GM23338 (cell line): ENCODE measurements at regions not wholly inside any gene's neighbourhood (a gene's known extent, or its start where the extent isn't known, plus 50 kb on each side); places are given as distances from the start of the nearest gene placed in this dataset.

Experiments used
- ATAC-seq: fragments of 200-7000 bp; cut with Tn5 transposase; 3 replicates; pipeline ENCODE4 v1.9.1; 2020
- DNase-seq: peaks from one replicate; pipeline ENCODE4 v3.0.0-alpha.2; 2015; ENCODE audit warnings: low spot score
- H2AFZ ChIP-seq: fragments of 200-600 bp; sonication (generic); 2 replicates; pipeline ENCODE4 v1.8.0; 2016; ENCODE audit warnings: antibody characterized with exemption, mild to moderate bottlenecking, moderate library complexity
- H3F3A ChIP-seq: fragments of 200-600 bp; sonication (generic); replicated peaks from 2 replicates; pipeline ENCODE4 v1.8.0; 2017; ENCODE audit warnings: antibody characterized with exemption, mixed run types, low read depth
- H3K27ac ChIP-seq: fragments of 200-600 bp; sonication (generic); 2 replicates; pipeline ENCODE4 v1.6.1; 2016; ENCODE audit warnings: low read depth
- H3K27me3 ChIP-seq: fragments of 200-600 bp; sonication (generic); 2 replicates; pipeline ENCODE4 v1.8.0; 2016; ENCODE audit warnings: mild to moderate bottlenecking, mixed run types, moderate library complexity; ENCODE audit not compliant: insufficient read depth
- H3K36me3 ChIP-seq: fragments of 200-600 bp; sonication (generic); 2 replicates; pipeline ENCODE4 v1.8.0; 2016; ENCODE audit warnings: mild to moderate bottlenecking; ENCODE audit not compliant: insufficient read depth
- H3K4me1 ChIP-seq: fragments of 200-600 bp; sonication (generic); 2 replicates; pipeline ENCODE4 v1.8.0; 2016; ENCODE audit warnings: mild to moderate bottlenecking, moderate library complexity; ENCODE audit not compliant: insufficient read depth
- H3K4me2 ChIP-seq: fragments of 200-600 bp; sonication (generic); 2 replicates; pipeline ENCODE4 v1.7.1; 2017; ENCODE audit warnings: mixed run types
- H3K4me3 ChIP-seq: fragments of 200-600 bp; sonication (generic); 2 replicates; pipeline ENCODE4 v1.6.1; 2016; ENCODE audit warnings: mixed run types
- H3K79me2 ChIP-seq: fragments of 200-600 bp; sonication (generic); replicated peaks from 2 replicates; pipeline ENCODE4 v1.8.0; 2017; ENCODE audit warnings: mild to moderate bottlenecking; ENCODE audit not compliant: insufficient read depth
- H3K9me2 ChIP-seq: fragments of 200-600 bp; sonication (generic); 2 replicates; pipeline ENCODE4 v1.8.0; 2017; ENCODE audit not compliant: insufficient read depth
- H4K20me1 ChIP-seq: fragments of 200-600 bp; sonication (generic); replicated peaks from 2 replicates; pipeline ENCODE4 v1.8.0; 2017; ENCODE audit warnings: mild to moderate bottlenecking; ENCODE audit not compliant: insufficient read depth
- H3K27ac Mint-ChIP-seq: 2 replicates; pipeline ENCODE4 v1.8.0; 2020; ENCODE audit warnings: inconsistent platforms, mild to moderate bottlenecking, moderate library complexity, mixed read lengths
- H3K27me3 Mint-ChIP-seq: 3 replicates; pipeline ENCODE4 v1.8.0; 2022; ENCODE audit warnings: low read depth, mild to moderate bottlenecking, moderate library complexity, mixed read lengths, inconsistent platforms; ENCODE audit not compliant: insufficient read depth, poor library complexity
- H3K36me3 Mint-ChIP-seq: 3 replicates; pipeline ENCODE4 v1.8.0; 2021; ENCODE audit warnings: low read depth, mild to moderate bottlenecking, inconsistent platforms, moderate library complexity, mixed read lengths
- H3K4me1 Mint-ChIP-seq: 3 replicates; pipeline ENCODE4 v1.8.0; 2020; ENCODE audit warnings: mild to moderate bottlenecking, inconsistent platforms, mixed read lengths
- H3K4me3 Mint-ChIP-seq: 3 replicates; pipeline ENCODE4 v1.8.0; 2021; ENCODE audit warnings: moderate library complexity, mild to moderate bottlenecking, inconsistent platforms, mixed read lengths
- H3K9me3 Mint-ChIP-seq: 3 replicates; pipeline ENCODE4 v1.8.0; 2020; ENCODE audit warnings: moderate library complexity, mild to moderate bottlenecking, inconsistent platforms, mixed read lengths
- CREB1 ChIP-seq: fragments of 250-450 bp; sonication (Bioruptor Pico); IDR thresholded peaks from 2 replicates; pipeline ENCODE4 v1.5.0; 2020; ENCODE audit warnings: low read depth, mild to moderate bottlenecking, moderate library complexity
- EZH2 ChIP-seq: fragments of 200-600 bp; sonication (generic); IDR thresholded peaks from one replicate; pipeline ENCODE4 v1.8.0; 2017; ENCODE audit warnings: antibody characterized with exemption, mild to moderate bottlenecking, low read depth; ENCODE audit not compliant: unreplicated experiment
- JUNB ChIP-seq: IDR thresholded peaks from one replicate; pipeline ENCODE4 v1.6.1; 2016; ENCODE audit warnings: antibody characterized with exemption; ENCODE audit not compliant: unreplicated experiment
- NANOG ChIP-seq: IDR thresholded peaks from 2 replicates; pipeline ENCODE4 v1.6.1; 2016; ENCODE audit warnings: antibody characterized with exemption, borderline replicate concordance
- STAT1 ChIP-seq: IDR thresholded peaks from one replicate; pipeline ENCODE4 v1.6.1; 2016; ENCODE audit warnings: antibody characterized with exemption; ENCODE audit not compliant: unreplicated experiment
- ZNF114 ChIP-seq: fragments of 250-450 bp; sonication (Bioruptor Pico); IDR thresholded peaks from 2 replicates; pipeline ENCODE4 v1.5.0; 2020; ENCODE audit warnings: mild to moderate bottlenecking, moderate library complexity
- TF ChIP-seq, protein P1 (sequence below): fragments of 250-450 bp; sonication (Bioruptor Pico); IDR thresholded peaks from 2 replicates; pipeline ENCODE4 v1.5.0; 2020; ENCODE audit warnings: mild to moderate bottlenecking, moderate library complexity
- TF ChIP-seq, protein P2 (sequence below): IDR thresholded peaks from one replicate; pipeline ENCODE4 v1.6.1; 2018; ENCODE audit warnings: antibody characterized with exemption; ENCODE audit not compliant: unreplicated experiment
- TF ChIP-seq, protein P3 (sequence below), 2 experiments: fragments of 200-600 bp in 1 of 2; sonication (generic) in 1 of 2; conservative IDR thresholded peaks; 2 replicates each; pipeline versions ENCODE4 v1.5.1 to v1.6.1; 2016 to 2017; ENCODE audit warnings: antibody characterized with exemption in 2 of 2, low read depth in 2 of 2, mild to moderate bottlenecking in 2 of 2, moderate library complexity in 1 of 2

DNA sequence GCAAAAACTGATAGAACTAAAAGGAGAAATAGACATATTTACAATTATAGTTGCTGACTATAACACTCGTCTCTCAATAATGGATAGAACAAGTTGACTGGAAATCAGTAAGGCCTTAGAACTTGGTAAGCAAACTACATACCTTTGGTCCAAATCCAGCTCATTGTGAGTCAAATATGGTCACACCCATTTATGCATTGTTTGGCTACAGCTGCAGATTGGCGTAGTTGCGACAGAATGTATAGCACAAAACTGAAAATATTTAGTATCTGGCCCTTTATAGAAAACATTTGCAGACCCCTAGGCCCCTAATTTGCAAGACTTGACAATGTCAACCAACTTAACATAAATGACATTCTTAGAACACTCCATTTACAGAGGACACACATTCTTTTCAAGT, 103.6 kb upstream of the EGR2 start (continued):
- TF ChIP-seq, protein P1, sequence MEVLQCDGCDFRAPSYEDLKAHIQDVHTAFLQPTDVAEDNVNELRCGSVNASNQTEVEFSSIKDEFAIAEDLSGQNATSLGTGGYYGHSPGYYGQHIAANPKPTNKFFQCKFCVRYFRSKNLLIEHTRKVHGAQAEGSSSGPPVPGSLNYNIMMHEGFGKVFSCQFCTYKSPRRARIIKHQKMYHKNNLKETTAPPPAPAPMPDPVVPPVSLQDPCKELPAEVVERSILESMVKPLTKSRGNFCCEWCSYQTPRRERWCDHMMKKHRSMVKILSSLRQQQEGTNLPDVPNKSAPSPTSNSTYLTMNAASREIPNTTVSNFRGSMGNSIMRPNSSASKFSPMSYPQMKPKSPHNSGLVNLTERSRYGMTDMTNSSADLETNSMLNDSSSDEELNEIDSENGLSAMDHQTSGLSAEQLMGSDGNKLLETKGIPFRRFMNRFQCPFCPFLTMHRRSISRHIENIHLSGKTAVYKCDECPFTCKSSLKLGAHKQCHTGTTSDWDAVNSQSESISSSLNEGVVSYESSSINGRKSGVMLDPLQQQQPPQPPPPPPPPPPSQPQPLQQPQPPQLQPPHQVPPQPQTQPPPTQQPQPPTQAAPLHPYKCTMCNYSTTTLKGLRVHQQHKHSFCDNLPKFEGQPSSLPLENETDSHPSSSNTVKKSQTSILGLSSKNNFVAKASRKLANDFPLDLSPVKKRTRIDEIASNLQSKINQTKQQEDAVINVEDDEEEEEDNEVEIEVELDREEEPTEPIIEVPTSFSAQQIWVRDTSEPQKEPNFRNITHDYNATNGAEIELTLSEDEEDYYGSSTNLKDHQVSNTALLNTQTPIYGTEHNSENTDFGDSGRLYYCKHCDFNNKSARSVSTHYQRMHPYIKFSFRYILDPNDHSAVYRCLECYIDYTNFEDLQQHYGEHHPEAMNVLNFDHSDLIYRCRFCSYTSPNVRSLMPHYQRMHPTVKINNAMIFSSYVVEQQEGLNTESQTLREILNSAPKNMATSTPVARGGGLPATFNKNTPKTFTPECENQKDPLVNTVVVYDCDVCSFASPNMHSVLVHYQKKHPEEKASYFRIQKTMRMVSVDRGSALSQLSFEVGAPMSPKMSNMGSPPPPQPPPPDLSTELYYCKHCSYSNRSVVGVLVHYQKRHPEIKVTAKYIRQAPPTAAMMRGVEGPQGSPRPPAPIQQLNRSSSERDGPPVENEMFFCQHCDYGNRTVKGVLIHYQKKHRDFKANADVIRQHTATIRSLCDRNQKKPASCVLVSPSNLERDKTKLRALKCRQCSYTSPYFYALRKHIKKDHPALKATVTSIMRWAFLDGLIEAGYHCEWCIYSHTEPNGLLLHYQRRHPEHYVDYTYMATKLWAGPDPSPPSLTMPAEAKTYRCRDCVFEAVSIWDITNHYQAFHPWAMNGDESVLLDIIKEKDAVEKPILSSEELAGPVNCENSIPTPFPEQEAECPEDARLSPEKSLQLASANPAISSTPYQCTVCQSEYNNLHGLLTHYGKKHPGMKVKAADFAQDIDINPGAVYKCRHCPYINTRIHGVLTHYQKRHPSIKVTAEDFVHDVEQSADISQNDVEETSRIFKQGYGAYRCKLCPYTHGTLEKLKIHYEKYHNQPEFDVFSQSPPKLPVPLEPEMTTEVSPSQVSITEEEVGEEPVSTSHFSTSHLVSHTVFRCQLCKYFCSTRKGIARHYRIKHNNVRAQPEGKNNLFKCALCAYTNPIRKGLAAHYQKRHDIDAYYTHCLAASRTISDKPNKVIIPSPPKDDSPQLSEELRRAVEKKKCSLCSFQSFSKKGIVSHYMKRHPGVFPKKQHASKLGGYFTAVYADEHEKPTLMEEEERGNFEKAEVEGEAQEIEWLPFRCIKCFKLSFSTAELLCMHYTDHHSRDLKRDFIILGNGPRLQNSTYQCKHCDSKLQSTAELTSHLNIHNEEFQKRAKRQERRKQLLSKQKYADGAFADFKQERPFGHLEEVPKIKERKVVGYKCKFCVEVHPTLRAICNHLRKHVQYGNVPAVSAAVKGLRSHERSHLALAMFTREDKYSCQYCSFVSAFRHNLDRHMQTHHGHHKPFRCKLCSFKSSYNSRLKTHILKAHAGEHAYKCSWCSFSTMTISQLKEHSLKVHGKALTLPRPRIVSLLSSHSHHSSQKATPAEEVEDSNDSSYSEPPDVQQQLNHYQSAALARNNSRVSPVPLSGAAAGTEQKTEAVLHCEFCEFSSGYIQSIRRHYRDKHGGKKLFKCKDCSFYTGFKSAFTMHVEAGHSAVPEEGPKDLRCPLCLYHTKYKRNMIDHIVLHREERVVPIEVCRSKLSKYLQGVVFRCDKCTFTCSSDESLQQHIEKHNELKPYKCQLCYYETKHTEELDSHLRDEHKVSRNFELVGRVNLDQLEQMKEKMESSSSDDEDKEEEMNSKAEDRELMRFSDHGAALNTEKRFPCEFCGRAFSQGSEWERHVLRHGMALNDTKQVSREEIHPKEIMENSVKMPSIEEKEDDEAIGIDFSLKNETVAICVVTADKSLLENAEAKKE: no peak
- TF ChIP-seq EZH2: no peak
- no peak for TF ChIP-seq ZNF114 (CRISPR knock-in tag)
- no peak for TF ChIP-seq STAT1

DNA sequence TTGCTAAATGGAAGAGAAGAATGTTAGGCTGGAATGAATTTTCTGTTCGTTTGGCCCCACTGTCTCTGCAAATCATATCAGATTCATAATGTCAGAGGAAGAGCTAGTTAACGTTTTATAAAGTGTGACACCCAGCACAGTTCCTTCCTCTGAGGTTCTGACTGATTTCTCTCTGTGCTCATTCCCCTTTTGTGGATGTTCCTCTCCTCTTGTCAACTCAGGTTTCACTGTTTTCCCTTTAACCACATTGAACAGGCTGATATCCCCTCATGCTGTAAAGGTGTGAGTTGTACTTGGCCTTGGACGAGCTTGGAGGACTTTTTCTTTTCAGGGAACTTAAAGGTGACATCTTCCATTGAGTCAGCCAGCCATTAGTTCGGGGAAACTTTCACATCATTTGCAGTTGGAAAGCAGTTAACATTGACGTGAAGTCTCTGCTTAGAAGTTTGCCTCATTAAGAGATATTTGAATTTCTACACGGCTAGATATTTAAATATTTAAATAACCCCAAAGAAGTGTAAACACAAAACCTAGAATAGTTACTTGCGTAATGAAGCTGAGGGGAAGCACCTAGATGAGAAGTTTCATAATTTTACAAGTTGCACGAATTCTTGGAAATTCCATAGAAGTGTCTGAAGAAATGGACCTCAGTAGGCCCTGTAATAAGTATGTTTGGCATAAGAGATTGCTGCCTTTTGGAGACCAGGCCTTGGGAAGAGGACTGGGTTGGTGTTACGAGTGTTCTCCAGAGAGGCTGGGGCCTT, 101.5 kb upstream of the EGR2 start:
- Mint-ChIP-seq H3K9me3 (no peaks in the 10 kb centered on the region; the same call in 2 of the 3 replicates), H3K4me3 (no peak overlapping the region), H3K4me1 (peaks cover 3% of the 10 kb centered on the region; the same call in 2 of the 3 replicates), H3K36me3 (no peaks in the 10 kb centered on the region), H3K27ac (no peak overlapping the region), H3K27me3 (no peaks in the 10 kb centered on the region)
- no peak overlapping the region for H3K27ac ChIP-seq
- H3K4me1 ChIP-seq: peaks cover 16% of the 10 kb centered on the region
- peaks cover 14% of the 10 kb centered on the region for H3K9me2 ChIP-seq
- no peaks in the 10 kb centered on the region for H3K79me2 ChIP-seq
- DNase-seq (no peak), ATAC-seq (no peak)
- no peaks in the 10 kb centered on the region for H3K36me3 ChIP-seq
- no peaks in the 10 kb centered on the region for H3K27me3 ChIP-seq
- no peak overlapping the region for H3K4me3 ChIP-seq
- no peak overlapping the region for H3K4me2 ChIP-seq
- no peak overlapping the region; the same call in 1 of the 2 replicates for H2AFZ ChIP-seq
- no peaks in the 10 kb centered on the region for H3F3A ChIP-seq
- no peaks in the 10 kb centered on the region for H4K20me1 ChIP-seq
- TF ChIP-seq, protein P2, sequence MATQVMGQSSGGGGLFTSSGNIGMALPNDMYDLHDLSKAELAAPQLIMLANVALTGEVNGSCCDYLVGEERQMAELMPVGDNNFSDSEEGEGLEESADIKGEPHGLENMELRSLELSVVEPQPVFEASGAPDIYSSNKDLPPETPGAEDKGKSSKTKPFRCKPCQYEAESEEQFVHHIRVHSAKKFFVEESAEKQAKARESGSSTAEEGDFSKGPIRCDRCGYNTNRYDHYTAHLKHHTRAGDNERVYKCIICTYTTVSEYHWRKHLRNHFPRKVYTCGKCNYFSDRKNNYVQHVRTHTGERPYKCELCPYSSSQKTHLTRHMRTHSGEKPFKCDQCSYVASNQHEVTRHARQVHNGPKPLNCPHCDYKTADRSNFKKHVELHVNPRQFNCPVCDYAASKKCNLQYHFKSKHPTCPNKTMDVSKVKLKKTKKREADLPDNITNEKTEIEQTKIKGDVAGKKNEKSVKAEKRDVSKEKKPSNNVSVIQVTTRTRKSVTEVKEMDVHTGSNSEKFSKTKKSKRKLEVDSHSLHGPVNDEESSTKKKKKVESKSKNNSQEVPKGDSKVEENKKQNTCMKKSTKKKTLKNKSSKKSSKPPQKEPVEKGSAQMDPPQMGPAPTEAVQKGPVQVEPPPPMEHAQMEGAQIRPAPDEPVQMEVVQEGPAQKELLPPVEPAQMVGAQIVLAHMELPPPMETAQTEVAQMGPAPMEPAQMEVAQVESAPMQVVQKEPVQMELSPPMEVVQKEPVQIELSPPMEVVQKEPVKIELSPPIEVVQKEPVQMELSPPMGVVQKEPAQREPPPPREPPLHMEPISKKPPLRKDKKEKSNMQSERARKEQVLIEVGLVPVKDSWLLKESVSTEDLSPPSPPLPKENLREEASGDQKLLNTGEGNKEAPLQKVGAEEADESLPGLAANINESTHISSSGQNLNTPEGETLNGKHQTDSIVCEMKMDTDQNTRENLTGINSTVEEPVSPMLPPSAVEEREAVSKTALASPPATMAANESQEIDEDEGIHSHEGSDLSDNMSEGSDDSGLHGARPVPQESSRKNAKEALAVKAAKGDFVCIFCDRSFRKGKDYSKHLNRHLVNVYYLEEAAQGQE: no peak
- TF ChIP-seq EZH2: no peak
- no peak for TF ChIP-seq JUNB
- TF ChIP-seq ZNF114 (CRISPR knock-in tag): no peak
- TF ChIP-seq CREB1 (CRISPR knock-in tag): no peak
- TF ChIP-seq, protein P3, sequence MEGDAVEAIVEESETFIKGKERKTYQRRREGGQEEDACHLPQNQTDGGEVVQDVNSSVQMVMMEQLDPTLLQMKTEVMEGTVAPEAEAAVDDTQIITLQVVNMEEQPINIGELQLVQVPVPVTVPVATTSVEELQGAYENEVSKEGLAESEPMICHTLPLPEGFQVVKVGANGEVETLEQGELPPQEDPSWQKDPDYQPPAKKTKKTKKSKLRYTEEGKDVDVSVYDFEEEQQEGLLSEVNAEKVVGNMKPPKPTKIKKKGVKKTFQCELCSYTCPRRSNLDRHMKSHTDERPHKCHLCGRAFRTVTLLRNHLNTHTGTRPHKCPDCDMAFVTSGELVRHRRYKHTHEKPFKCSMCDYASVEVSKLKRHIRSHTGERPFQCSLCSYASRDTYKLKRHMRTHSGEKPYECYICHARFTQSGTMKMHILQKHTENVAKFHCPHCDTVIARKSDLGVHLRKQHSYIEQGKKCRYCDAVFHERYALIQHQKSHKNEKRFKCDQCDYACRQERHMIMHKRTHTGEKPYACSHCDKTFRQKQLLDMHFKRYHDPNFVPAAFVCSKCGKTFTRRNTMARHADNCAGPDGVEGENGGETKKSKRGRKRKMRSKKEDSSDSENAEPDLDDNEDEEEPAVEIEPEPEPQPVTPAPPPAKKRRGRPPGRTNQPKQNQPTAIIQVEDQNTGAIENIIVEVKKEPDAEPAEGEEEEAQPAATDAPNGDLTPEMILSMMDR (conservative IDR thresholded peaks at IDR 0.05; ENCODE audit: low read depth in 2 of 2): no peak
- no peak for TF ChIP-seq NANOG
